ENCODE measurements at regions not wholly inside any gene's neighbourhood (a gene's known extent, or its start where the extent isn't known, plus 50 kb on each side); places are given as distances from the start of the nearest gene placed in this dataset.

GRCh38 chr1:83813576-83813975 is 185.4 kb downstream of the TTLL7 start:
- no peak for DNase-seq (ENCODE audit: low read depth in 4 of 4, low spot score in 3 of 4)

DNA sequence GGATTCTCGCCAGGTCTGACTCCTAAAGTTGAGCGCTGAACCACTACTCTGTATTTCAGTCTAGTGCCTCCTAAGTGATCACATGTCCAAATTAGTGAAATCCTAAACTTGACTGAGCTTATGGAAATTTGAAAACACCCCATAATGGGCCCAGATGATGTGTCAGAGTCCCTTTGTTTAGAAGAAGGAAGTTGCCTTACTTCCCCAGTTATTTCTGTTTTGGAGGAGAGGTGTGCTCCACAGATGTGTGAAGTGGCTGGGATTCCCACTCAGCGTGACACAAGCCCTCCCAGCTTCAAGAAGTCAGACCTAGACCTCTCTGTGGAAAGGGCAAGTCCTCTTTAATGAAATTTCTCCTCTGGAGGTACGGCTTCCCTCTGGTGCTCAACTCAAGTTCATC is 188.8 kb downstream of the TTLL7 start:
- DNase-seq (ENCODE audit: low read depth in 4 of 4, low spot score in 3 of 4), result no peak

DNA sequence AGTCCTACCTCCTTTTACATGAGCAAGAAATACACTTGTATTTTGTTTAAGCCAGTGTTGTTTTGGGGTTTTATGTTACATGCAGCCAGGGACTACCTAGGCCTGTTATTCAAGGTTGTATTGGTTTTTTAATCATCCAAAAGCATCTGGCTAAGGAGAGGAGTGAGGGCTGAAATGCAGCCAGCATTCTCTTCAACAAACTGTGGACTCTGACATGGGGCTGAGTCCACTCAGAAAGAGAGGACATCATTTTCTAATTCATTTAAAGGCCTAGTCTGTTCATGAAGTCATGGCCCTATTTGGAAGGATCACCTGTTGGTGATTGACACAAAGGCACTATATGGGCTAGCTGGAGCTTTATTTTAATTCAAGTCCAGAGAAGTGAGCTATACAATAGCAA is 190.4 kb downstream of the TTLL7 start:
- DNase-seq (ENCODE audit: low read depth in 4 of 4, low spot score in 3 of 4), result no peak

DNA sequence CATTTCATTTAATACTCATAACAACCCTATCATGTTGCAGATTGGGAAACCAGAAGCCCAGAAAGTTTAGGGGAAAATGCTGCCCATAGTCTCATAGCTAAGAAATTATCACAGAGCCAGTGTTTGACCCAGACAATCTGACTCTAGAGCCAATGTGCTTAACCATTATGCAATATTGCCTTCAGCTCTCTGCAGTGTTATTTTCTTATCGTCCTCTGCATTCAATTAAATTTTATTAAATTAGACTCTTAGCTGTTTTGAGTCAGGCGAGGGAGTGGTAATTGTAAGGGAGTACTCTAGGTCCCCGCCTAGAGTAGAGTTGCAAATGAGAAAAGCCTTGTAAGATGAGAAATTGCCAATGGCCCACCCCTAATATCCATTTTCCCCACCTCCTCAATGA is 191.1 kb downstream of the TTLL7 start:
- DNase-seq (ENCODE audit: low read depth in 4 of 4, low spot score in 3 of 4), result no peak

GRCh38 chr1:83807231-83807630 is 191.7 kb downstream of the TTLL7 start:
- no peak for DNase-seq (ENCODE audit: low read depth in 4 of 4, low spot score in 3 of 4)

GRCh38 chr1:83805921-83806320 is 193.0 kb downstream of the TTLL7 start:
- DNase-seq (ENCODE audit: low read depth in 4 of 4, low spot score in 3 of 4), result no peak

DNA sequence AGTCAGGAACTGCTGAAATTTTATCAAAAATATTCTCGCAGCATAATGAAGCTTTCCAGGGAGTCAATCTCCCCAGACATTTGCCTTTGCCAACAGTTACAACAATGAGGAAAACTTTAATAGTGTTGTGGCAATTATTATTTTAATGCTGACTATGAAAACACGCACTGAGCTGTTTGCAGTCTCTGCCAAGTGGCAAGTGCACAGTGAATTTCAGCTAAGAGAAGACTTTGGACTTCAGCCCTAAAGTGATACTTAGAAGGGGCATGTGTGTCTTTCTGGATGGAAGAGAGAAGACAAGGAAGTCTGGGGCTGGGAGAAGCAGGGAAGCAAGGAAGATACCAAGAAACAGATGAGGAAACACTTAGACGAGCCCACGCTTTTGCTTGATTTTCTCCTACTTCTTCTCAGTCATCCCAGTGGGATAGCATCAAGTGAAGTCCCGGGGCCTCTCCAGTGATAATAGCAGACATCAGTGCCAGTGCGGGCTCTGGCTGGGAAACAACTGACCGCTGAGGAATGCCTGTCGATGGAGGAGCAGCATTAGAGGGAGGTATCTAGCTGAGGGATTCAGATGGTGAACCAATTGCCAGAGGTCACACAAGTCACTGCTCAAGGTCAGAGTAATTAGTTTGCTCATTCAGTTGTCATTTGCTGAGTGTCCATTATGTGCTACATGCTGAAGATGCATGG is 196.3 kb downstream of the TTLL7 start:
- DNase-seq (ENCODE audit: low read depth in 4 of 4, low spot score in 3 of 4), result no peak

- DNase-seq (ENCODE audit: low read depth in 4 of 4, low spot score in 3 of 4), result no peak
Observed at GRCh38 chr1:83802023-83802422, 196.9 kb downstream of the TTLL7 start.

DNA sequence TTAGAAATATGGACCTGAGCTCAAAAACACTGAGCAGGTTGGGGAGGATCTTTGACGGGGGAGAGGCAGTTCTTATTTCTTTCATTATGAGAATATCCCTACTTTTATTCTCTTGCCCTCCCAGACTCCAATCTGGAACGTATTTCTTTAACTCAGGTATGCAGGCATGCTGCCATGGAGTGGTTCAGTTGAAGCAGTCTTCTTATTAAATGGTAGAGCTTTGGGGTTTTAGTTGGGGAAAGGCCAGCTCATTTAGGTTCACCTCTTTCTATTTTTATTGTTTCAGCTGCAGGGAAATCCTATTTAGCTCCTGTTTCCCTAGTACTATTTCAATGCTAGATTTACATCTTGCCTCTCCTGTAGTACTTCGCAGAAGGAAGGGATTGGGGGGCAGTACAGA is 198.9 kb downstream of the TTLL7 start:
- no peak for DNase-seq (ENCODE audit: low read depth in 4 of 4, low spot score in 3 of 4)

DNA sequence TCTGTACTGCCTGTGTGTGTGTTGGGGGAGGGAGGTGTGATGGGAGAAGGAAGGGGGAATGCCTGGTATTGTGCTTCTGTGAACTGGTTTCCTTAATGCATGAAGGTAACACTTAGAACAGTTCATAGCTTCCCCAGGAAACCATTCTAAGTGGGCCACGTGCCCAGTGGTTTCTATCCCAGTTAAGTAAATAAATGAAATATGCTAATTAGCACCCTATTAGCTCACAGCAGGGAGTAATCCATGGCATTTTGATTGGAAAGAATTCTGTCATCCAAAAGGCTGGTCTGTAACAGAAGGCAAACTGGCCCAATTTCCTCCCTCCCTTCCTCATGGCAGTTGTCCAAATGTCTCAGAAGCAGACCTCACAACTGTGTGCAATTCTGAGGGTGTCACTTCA is 199.3 kb downstream of the TTLL7 start:
- DNase-seq (ENCODE audit: low read depth in 4 of 4, low spot score in 3 of 4), result no peak

DNA sequence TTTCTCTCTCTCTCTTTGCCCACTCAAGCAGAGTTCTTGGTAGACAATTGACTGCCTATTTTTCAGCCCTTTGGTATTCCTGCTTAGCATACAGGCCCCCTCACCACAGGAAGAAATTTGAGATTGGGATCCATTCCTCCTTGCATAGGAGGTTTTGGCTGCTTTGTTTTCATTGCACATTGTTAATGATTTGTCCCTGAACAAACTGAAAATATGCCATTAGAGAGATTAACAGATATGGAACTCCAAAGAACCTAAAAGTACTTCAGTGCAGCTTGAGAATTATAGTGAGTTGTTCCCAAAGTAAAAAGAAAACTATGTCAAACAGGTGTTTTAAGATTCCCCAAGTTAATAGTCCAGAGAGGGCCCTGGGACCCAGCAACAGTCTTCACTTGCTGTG is 200.0 kb downstream of the TTLL7 start:
- no peak for DNase-seq (ENCODE audit: low read depth in 4 of 4, low spot score in 3 of 4)

DNA sequence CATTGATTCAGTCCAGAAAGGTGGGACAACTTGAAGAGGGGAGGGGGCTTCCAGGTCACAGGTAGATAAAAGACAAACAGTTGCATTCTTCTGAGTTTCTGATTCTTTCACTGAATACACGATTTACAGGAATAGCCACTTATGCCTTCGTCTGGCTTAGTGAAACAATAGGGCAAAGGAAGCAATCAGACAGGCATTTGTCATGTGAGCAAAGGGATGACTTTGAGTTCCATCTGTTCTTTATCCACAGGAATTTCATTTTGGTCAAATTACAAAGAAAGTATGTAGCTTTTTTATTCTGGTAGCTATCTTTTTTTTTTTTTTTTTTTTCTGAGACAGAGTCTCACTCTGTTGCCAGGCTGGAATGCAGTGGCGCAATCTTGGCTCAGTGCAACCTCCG is 202.5 kb downstream of the TTLL7 start:
- DNase-seq (ENCODE audit: low read depth in 4 of 4, low spot score in 3 of 4), result no peak

DNA sequence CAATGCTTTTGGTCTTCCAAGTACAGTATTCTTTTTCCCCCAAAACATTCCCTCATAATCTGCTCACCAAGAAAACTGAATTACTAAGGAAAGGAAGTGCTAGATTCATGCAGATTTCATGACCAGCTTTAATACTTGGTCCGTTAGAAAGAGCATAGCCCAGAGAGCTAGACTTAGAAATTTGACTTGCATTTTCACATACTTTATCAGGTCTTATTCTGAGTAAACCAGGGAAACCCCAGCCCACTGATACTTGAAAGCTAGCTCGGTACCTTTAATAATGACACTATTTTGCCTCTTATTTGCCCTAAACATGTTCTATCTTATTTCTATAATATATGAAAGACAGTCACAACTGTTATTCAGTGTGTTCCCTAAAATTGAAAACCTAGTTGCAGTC is 204.5 kb downstream of the TTLL7 start:
- no peak for DNase-seq (ENCODE audit: low read depth in 4 of 4, low spot score in 3 of 4)

DNA sequence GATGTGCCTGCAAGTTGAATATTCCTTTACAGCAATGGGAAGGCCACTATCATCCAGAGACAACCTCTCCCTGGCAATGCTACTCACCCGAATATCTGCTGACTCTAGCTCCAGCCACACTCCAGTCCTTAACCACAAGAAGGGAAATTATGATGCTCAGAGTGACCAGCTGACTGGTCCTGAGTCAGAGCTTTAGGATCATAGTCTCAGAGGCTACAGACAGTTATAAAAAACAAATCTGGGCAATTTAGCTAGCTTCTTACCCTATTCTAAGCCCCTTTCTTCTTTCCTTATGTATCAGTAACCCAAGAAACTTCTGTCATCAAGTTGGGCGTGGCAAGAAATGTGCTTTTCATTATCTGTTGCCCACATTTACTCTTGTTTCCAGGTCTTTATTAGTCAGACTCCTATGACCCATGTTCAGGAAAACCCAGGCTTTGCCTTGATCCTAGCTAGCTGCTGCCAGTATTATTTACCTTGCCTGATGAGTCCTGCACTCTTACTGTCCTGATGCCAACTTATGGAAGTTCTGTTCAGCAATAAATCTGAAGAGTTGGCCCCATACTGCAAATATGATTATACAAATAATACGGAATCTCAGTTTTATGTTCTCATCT is 207.0 kb downstream of the TTLL7 start:
- no peak for DNase-seq (ENCODE audit: low read depth in 4 of 4, low spot score in 3 of 4)

- DNase-seq (ENCODE audit: low read depth in 4 of 4, low spot score in 3 of 4), result no peak
Observed at GRCh38 chr1:83790446-83790845, 208.5 kb downstream of the TTLL7 start.

- DNase-seq (ENCODE audit: low read depth in 4 of 4, low spot score in 3 of 4), result no peak
Observed at GRCh38 chr1:83787246-83787998, 211.5 kb downstream of the TTLL7 start.

GRCh38 chr1:83781667-83782066 is 217.3 kb downstream of the TTLL7 start:
- no peak for DNase-seq (ENCODE audit: low read depth in 4 of 4, low spot score in 3 of 4)

DNA sequence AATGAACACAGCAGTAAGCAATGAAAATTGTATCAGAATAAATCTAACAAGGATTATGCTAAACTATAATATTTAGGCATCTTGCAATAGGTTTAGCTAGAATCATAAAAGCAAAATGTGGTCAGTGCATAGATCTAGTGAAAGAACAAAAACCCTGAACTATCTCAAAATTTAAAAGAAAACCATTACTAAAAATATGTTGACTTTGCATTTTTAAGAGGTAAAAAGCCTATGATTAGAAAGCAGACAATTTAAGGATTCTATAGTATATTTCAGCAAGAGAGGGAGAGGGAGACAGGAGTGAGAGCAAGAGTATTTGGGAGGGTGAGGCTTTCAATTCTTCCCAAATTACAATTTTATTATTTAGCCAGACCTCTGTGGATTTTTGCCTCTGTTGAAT is 219.4 kb downstream of the TTLL7 start:
- DNase-seq (ENCODE audit: low read depth in 4 of 4, low spot score in 3 of 4), result no peak

DNA sequence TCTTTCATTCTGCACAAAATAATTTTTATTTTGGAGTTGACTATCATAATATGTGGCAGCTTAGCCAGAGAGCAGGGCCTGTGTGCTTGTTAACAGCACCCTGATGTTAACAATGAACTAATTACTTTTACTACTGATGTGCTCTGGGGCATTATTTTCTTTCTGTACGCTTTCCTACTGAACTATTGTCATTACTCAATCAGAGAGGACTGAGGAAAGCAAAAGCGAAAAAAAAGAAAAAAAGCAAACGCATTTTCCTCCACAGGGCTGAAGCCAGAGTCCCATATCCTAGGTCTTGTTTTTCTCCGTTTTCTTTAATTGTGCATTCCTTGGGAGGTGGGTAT is 221.2 kb downstream of the TTLL7 start:
- no peak for DNase-seq (ENCODE audit: low read depth in 4 of 4, low spot score in 3 of 4)

DNA sequence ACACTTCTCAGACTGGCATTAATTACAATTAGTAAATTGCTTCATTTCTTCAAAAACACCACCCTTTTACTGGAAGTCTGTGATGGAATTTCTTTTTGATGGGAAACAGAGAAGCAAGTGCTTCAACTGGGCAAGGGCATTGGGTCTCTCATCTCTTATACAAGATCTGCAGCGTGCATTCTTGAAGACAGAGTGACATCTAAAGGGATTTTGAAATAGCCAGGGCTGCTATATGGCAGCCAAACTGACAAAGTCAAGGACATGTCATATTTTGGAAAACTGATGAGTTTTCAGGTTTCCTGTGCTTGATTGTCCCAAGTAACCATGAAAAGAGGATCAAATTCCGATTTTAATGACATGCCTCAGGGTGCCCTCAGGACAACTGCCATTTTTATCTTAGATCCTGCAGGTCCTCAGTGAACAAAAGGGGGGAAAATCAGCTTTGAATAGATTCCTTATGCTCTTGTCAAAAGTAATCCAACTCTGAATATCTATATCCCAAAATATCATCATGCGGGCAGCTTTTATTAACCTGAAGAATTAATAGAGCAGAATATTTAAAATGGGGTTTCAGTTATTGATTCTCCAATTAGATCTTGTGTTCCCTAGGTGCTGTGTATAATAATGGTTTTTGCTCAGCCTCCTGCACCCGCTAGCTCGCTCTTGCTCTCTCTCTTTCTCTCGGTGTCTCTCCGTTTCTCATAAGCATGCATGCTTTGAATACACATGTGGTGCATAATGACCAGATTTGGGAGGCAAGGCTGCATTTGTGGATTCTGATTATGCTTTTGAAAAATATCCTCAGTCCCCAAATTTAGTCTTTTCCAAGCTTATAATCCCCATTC is 221.8 kb downstream of the TTLL7 start:
- DNase-seq (ENCODE audit: low read depth in 4 of 4, low spot score in 3 of 4), result no peak

GRCh38 chr1:83775977-83776603 is 222.8 kb downstream of the TTLL7 start:
- DNase-seq (ENCODE audit: low read depth in 4 of 4, low spot score in 3 of 4), result no peak
